IPS-15b (cell line): ENCODE measurements at regions not wholly inside any gene's neighbourhood (a gene's known extent, or its start where the extent isn't known, plus 50 kb on each side); places are given as distances from the start of the nearest gene placed in this dataset.

Source experiments
- H3K27me3 ChIP-seq: one replicate; pipeline ENCODE4 v1.6.1; 2013; ENCODE audit warnings: low read length; ENCODE audit not compliant: control insufficient read depth, insufficient read depth
- H3K36me3 ChIP-seq: one replicate; pipeline ENCODE4 v1.6.1; 2013; ENCODE audit warnings: low read length; ENCODE audit not compliant: control insufficient read depth, insufficient read depth
- H3K4me1 ChIP-seq: one replicate; pipeline ENCODE4 v1.6.1; 2013; ENCODE audit warnings: mild to moderate bottlenecking, low read length; ENCODE audit not compliant: control insufficient read depth, insufficient read depth
- H3K4me3 ChIP-seq: one replicate; pipeline ENCODE4 v1.5.1; 2013; ENCODE audit warnings: low read depth, low read length
- H3K9ac ChIP-seq: one replicate; pipeline ENCODE4 v1.6.1; 2013; ENCODE audit warnings: low read depth, mild to moderate bottlenecking, low read length
- H3K9me3 ChIP-seq: one replicate; pipeline ENCODE4 v1.6.1; 2013; ENCODE audit warnings: mild to moderate bottlenecking, low read length; ENCODE audit not compliant: control insufficient read depth, insufficient read depth

DNA sequence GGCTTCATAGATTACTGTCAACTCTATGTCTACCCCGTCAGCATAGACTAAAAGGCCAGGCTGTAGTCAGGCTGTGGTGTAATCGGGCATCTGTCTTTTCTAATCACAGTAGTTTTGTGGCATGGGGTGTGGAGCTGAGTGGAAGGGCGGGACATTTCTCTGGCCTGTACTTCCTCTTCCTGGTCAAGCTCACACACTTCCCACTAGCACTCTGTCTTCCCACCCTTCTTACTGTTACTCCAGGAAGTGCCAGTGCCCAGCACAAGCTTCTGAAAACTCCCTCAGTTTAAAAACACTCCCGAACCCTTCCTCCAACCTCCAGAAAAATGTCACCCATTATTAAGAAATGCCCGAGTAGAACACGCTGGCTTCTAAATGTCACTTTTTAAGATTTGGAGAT, 229.8 kb downstream of the KLF5 start:
- Histone ChIP-seq H3K36me3 (no peaks in the 10 kb centered on the region), H3K4me3 (no peak overlapping the region), H3K27me3 (no peaks in the 10 kb centered on the region), H3K9me3 (no peaks in the 10 kb centered on the region), H3K9ac (no peak overlapping the region), H3K4me1 (no peaks in the 10 kb centered on the region)

DNA sequence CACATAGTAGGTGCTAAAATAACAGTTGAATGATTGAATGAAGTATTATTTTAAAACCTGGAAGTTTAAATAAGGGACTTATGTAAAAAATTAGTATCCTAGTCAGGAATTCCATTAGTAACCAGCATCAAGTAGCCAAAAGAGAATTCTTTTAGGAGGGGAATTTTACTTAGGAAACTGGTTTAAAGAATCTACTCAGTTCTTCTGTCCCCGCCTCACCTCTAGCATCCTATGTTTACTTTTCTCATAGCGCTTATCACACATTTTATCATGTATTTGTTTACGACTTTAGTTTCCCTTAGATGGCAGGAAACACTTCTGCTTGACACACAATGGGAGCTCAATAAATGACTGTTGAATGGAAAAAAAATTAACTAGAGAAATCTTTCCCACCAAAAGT, 229.0 kb downstream of the KLF5 start:
- no peaks in the 10 kb centered on the region for H3K9me3 ChIP-seq
- no peaks in the 10 kb centered on the region for H3K27me3 ChIP-seq
- no peak overlapping the region for H3K9ac ChIP-seq
- H3K4me1 ChIP-seq: no peaks in the 10 kb centered on the region
- no peak overlapping the region for H3K4me3 ChIP-seq
- no peaks in the 10 kb centered on the region for H3K36me3 ChIP-seq

DNA sequence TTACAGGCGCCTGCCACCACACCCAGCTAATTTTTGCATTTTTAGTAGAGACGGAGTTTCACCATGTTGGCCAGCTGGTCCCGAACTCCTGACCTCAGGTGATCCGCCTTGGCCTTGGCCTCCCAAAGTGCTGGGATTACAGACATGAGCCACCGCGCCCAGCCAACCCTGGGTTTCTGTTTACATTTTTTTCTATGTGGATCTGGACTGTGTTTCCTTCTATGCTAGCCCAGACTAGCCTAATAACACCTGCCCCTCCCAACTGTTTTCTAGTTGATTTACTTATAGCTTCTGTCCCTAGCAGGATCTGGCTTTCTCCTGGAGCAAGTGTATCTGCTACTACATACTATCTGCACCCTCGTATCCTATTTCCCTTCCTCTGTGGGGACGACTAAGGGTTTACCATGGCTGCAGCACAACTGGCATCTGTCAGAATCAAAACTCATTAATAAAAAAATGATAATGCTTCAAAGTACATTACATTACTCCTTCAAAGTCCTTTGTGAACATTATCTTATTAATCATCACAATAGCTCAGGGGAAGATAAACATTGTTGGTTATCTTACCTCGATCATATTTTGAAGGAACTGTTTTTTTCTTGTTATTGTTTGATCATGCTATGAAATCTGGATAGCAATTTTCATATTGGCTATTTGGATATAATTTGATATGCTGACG, 228.3 kb downstream of the KLF5 start:
- H3K9me3 ChIP-seq: no peaks in the 10 kb centered on the region
- H3K36me3 ChIP-seq: no peaks in the 10 kb centered on the region
- no peaks in the 10 kb centered on the region for H3K27me3 ChIP-seq
- no peaks in the 10 kb centered on the region for H3K4me1 ChIP-seq
- H3K9ac ChIP-seq: no peak overlapping the region
- no peak overlapping the region for H3K4me3 ChIP-seq

DNA sequence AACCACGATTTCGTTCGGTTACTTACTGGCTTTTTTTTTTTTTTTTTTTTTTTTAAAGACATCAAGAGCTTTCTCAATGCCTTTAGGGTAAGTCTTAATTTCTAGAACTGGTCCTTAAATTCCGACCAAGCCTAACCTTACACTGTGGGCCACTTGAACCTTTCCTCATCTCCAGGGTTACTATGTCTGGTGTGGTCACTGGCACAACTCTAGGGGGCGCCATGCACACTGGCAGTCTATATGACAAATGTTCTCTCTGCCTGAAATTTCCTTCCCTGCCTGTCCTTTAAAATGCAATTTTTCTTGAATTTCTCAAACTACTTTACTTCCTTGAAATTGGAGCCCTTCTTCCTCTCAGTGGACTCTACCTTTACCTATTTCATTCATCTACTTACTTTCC, 227.4 kb downstream of the KLF5 start:
- Histone ChIP-seq H3K9me3 (no peaks in the 10 kb centered on the region), H3K36me3 (no peaks in the 10 kb centered on the region), H3K4me1 (no peaks in the 10 kb centered on the region), H3K4me3 (no peak overlapping the region), H3K9ac (no peak overlapping the region), H3K27me3 (no peaks in the 10 kb centered on the region)

- Histone ChIP-seq H3K9me3 (no peaks in the 10 kb centered on the region), H3K9ac (no peak overlapping the region), H3K27me3 (no peaks in the 10 kb centered on the region), H3K4me3 (no peak overlapping the region), H3K4me1 (no peaks in the 10 kb centered on the region), H3K36me3 (no peaks in the 10 kb centered on the region)
These were observed 225.5 kb downstream of the KLF5 start for GRCh38 chr13:73284081-73284874.

GRCh38 chr13:73283636-73284035, 224.8 kb downstream of the KLF5 start:
- Histone ChIP-seq H3K9ac (no peak overlapping the region), H3K36me3 (no peaks in the 10 kb centered on the region), H3K27me3 (no peaks in the 10 kb centered on the region), H3K9me3 (no peaks in the 10 kb centered on the region), H3K4me3 (no peak overlapping the region), H3K4me1 (no peaks in the 10 kb centered on the region)

- Histone ChIP-seq H3K4me1 (no peaks in the 10 kb centered on the region), H3K4me3 (no peak overlapping the region), H3K9me3 (no peaks in the 10 kb centered on the region), H3K27me3 (no peaks in the 10 kb centered on the region), H3K36me3 (no peaks in the 10 kb centered on the region), H3K9ac (no peak overlapping the region)
These were observed 222.9 kb downstream of the KLF5 start for GRCh38 chr13:73281746-73282145.

DNA sequence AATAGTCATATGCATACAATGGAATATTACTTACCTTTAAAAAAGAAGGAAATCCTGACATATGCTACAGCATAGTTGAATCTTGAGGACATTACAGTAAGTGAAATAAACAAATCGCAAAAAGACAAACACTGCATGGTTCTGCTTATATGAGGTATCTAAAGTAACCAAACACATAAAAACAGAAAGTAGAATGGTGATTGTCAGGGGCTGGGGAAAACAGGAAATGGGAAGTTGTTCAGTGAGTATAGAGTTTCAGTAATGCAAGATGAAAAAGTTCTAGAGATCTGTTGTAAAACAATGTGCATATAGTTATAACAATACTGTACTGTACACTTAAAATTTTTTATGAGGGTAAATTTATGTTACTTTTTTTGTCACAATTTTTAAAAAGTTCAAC, 219.4 kb downstream of the KLF5 start:
- Histone ChIP-seq H3K9me3 (no peaks in the 10 kb centered on the region), H3K9ac (no peak overlapping the region), H3K36me3 (no peaks in the 10 kb centered on the region), H3K4me3 (no peak overlapping the region), H3K4me1 (no peaks in the 10 kb centered on the region), H3K27me3 (no peaks in the 10 kb centered on the region)

GRCh38 chr13:73275163-73275562, 216.4 kb downstream of the KLF5 start:
- H3K36me3 ChIP-seq: no peaks in the 10 kb centered on the region
- H3K4me3 ChIP-seq: no peak overlapping the region
- H3K4me1 ChIP-seq: no peaks in the 10 kb centered on the region
- H3K9ac ChIP-seq: no peak overlapping the region
- H3K9me3 ChIP-seq: no peaks in the 10 kb centered on the region
- H3K27me3 ChIP-seq: no peaks in the 10 kb centered on the region

- no peaks in the 10 kb centered on the region for H3K27me3 ChIP-seq
- no peaks in the 10 kb centered on the region for H3K36me3 ChIP-seq
- H3K9me3 ChIP-seq: no peaks in the 10 kb centered on the region
- no peak overlapping the region for H3K4me3 ChIP-seq
- H3K9ac ChIP-seq: no peak overlapping the region
- no peaks in the 10 kb centered on the region for H3K4me1 ChIP-seq
These were observed 215.3 kb downstream of the KLF5 start for GRCh38 chr13:73274147-73274546.

DNA sequence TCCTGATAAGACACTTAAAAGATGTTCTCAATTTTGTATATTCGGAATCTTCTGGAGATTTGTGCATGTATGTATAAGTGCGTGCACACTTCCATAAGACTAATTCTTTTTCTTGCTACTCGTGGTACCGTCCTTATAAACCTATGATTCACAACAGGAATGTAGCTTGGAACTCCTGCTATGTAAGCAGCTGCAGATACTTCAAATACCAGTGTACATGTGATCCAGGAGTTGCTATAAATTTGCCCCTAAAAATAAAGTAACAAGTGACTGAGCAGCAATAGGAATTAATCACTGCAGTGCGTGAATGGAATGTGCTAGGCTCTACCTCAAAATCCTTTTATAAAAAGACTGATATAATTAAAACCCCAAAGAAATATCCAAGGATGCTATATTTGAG, 214.9 kb downstream of the KLF5 start:
- no peak overlapping the region for H3K9ac ChIP-seq
- H3K27me3 ChIP-seq: no peaks in the 10 kb centered on the region
- no peak overlapping the region for H3K4me3 ChIP-seq
- H3K4me1 ChIP-seq: no peaks in the 10 kb centered on the region
- H3K36me3 ChIP-seq: no peaks in the 10 kb centered on the region
- H3K9me3 ChIP-seq: no peaks in the 10 kb centered on the region

GRCh38 chr13:73273276-73273675, 214.5 kb downstream of the KLF5 start:
- no peaks in the 10 kb centered on the region for H3K36me3 ChIP-seq
- no peaks in the 10 kb centered on the region for H3K27me3 ChIP-seq
- no peak overlapping the region for H3K9ac ChIP-seq
- no peaks in the 10 kb centered on the region for H3K4me1 ChIP-seq
- H3K4me3 ChIP-seq: no peak overlapping the region
- H3K9me3 ChIP-seq: no peaks in the 10 kb centered on the region
